Astrocyte (in vitro differentiated cells and primary cell): ENCODE measurements at regions not wholly inside any gene's neighbourhood (a gene's known extent, or its start where the extent isn't known, plus 50 kb on each side); places are given as distances from the start of the nearest gene placed in this dataset.

Experiments used
- DNase-seq: peaks from one replicate; pipeline ENCODE4 v3.0.0-alpha.2; 2010; ENCODE audit warnings: low read depth
- FAIRE-seq: peaks from 2 replicates; lab custom pipeline; 2011; peaks lifted over from hg19 to GRCh38; lab: Jason Lieb, UNC
- H2AFZ ChIP-seq: 2 replicates; pipeline ENCODE4 v1.6.0; 2012; ENCODE audit warnings: low read depth, low read length, inconsistent platforms
- H3K27ac ChIP-seq: 2 replicates; pipeline ENCODE4 v1.5.1; 2011; ENCODE audit warnings: low read depth, low read length, inconsistent platforms
- H3K27me3 ChIP-seq: 2 replicates; pipeline ENCODE4 v1.6.0; 2011; ENCODE audit warnings: low read length, inconsistent platforms; ENCODE audit not compliant: insufficient read depth
- H3K36me3 ChIP-seq: 2 replicates; pipeline ENCODE4 v1.5.1; 2011; ENCODE audit warnings: low read length, inconsistent platforms; ENCODE audit not compliant: insufficient read depth
- H3K4me1 ChIP-seq: 2 replicates; pipeline ENCODE4 v1.5.1; 2011; ENCODE audit warnings: low read length, inconsistent platforms; ENCODE audit not compliant: insufficient read depth
- H3K4me2 ChIP-seq: 2 replicates; pipeline ENCODE4 v1.6.0; 2012; ENCODE audit warnings: low read length, inconsistent platforms
- H3K4me3 ChIP-seq: 2 replicates; pipeline ENCODE4 v1.5.1; 2011; ENCODE audit warnings: low read depth, mild to moderate bottlenecking, low read length, inconsistent platforms; ENCODE audit not compliant: insufficient read depth
- H3K79me2 ChIP-seq: 2 replicates; pipeline ENCODE4 v1.6.0; 2012; ENCODE audit warnings: mild to moderate bottlenecking, low read length, inconsistent platforms; ENCODE audit not compliant: insufficient read depth
- H3K9ac ChIP-seq: 2 replicates; pipeline ENCODE4 v1.6.0; 2012; ENCODE audit warnings: mild to moderate bottlenecking, low read length, inconsistent platforms
- H3K9me3 ChIP-seq: 2 replicates; pipeline ENCODE4 v1.5.1; 2012; ENCODE audit warnings: low read depth, mild to moderate bottlenecking, low read length, inconsistent platforms; ENCODE audit not compliant: insufficient read depth
- H4K20me1 ChIP-seq: 2 replicates; pipeline ENCODE4 v1.6.0; 2012; ENCODE audit warnings: low read length, inconsistent platforms; ENCODE audit not compliant: insufficient read depth
- H3K27ac Mint-ChIP-seq: one replicate; pipeline ENCODE4 v1.8.0; 2021; ENCODE audit warnings: mild to moderate bottlenecking, mixed read lengths; ENCODE audit not compliant: unreplicated experiment
- H3K27me3 Mint-ChIP-seq: one replicate; pipeline ENCODE4 v1.8.0; 2021; ENCODE audit warnings: low read depth, mixed read lengths; ENCODE audit not compliant: unreplicated experiment
- H3K36me3 Mint-ChIP-seq: one replicate; pipeline ENCODE4 v1.8.0; 2021; ENCODE audit warnings: low read depth, mixed read lengths; ENCODE audit not compliant: unreplicated experiment
- H3K4me1 Mint-ChIP-seq: one replicate; pipeline ENCODE4 v1.8.0; 2021; ENCODE audit warnings: low read depth, mixed read lengths; ENCODE audit not compliant: unreplicated experiment
- H3K4me3 Mint-ChIP-seq: one replicate; pipeline ENCODE4 v1.8.0; 2021; ENCODE audit warnings: mild to moderate bottlenecking, moderate library complexity, mixed read lengths; ENCODE audit not compliant: unreplicated experiment
- H3K9me3 Mint-ChIP-seq: one replicate; pipeline ENCODE4 v1.8.0; 2021; ENCODE audit warnings: mild to moderate bottlenecking, mixed read lengths; ENCODE audit not compliant: unreplicated experiment
- EZH2 ChIP-seq: IDR thresholded peaks from 2 replicates; pipeline ENCODE4 v1.6.1; 2012; ENCODE audit warnings: mild to moderate bottlenecking, low read length, inconsistent platforms; ENCODE audit not compliant: insufficient read depth
- TF ChIP-seq, protein P1 (sequence below): IDR thresholded peaks from 2 replicates; pipeline ENCODE4 v1.5.1; 2011; ENCODE audit warnings: low read depth, mild to moderate bottlenecking, inconsistent platforms, low read length, moderate library complexity; ENCODE audit not compliant: insufficient read depth

GRCh38 chr9:10686943-10687342, 74.1 kb upstream of the PTPRD start:
- Mint-ChIP-seq H3K27me3 (no peaks in the 10 kb centered on the region), H3K27ac (no peak overlapping the region), H3K4me1 (no peaks in the 10 kb centered on the region), H3K4me3 (no peak overlapping the region), H3K9me3 (no peaks in the 10 kb centered on the region), H3K36me3 (no peaks in the 10 kb centered on the region)
- Histone ChIP-seq H2AFZ (no peak overlapping the region), H3K9ac (no peak overlapping the region), H3K4me3 (no peak overlapping the region), H3K9me3 (no peaks in the 10 kb centered on the region), H4K20me1 (no peaks in the 10 kb centered on the region), H3K79me2 (no peaks in the 10 kb centered on the region), H3K27me3 (no peaks in the 10 kb centered on the region), H3K4me2 (no peak overlapping the region), H3K36me3 (no peaks in the 10 kb centered on the region), H3K27ac (no peak overlapping the region), H3K4me1 (no peaks in the 10 kb centered on the region)
- no peak for TF ChIP-seq EZH2
- TF ChIP-seq, protein P1, sequence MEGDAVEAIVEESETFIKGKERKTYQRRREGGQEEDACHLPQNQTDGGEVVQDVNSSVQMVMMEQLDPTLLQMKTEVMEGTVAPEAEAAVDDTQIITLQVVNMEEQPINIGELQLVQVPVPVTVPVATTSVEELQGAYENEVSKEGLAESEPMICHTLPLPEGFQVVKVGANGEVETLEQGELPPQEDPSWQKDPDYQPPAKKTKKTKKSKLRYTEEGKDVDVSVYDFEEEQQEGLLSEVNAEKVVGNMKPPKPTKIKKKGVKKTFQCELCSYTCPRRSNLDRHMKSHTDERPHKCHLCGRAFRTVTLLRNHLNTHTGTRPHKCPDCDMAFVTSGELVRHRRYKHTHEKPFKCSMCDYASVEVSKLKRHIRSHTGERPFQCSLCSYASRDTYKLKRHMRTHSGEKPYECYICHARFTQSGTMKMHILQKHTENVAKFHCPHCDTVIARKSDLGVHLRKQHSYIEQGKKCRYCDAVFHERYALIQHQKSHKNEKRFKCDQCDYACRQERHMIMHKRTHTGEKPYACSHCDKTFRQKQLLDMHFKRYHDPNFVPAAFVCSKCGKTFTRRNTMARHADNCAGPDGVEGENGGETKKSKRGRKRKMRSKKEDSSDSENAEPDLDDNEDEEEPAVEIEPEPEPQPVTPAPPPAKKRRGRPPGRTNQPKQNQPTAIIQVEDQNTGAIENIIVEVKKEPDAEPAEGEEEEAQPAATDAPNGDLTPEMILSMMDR = no peak
- DNase-seq = no peak
- FAIRE-seq = no peak

DNA sequence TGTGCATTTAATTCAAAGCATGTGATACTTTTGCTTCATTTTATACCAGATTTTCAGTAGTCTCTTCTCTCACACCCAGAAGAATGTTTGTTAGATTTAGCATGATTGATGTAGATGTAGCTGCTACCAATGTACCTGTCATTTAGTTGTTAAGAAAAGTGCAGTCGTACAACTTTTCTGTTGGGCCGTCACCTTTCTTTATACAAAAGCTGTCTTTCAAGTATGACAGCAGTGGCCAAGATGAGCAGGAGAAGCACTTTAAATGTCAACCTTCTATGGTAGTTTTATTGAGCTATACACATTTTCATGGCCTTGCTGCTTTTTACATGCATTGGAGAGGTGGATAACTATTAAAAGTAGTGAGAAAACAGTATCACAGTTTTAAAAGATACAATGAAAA, 77.7 kb upstream of the PTPRD start:
- H3K27me3 Mint-ChIP-seq = no peaks in the 10 kb centered on the region
- no peaks in the 10 kb centered on the region for H4K20me1 ChIP-seq
- no peak overlapping the region for H3K27ac ChIP-seq
- H3K9me3 Mint-ChIP-seq = no peaks in the 10 kb centered on the region
- H2AFZ ChIP-seq = no peak overlapping the region
- H3K9me3 ChIP-seq = no peaks in the 10 kb centered on the region
- no peak overlapping the region for H3K4me3 ChIP-seq
- H3K4me1 ChIP-seq = no peaks in the 10 kb centered on the region
- H3K4me2 ChIP-seq = no peak overlapping the region
- no peaks in the 10 kb centered on the region for H3K79me2 ChIP-seq
- TF ChIP-seq EZH2 = no peak
- TF ChIP-seq, protein P1 = no peak
- H3K27ac Mint-ChIP-seq = no peak overlapping the region
- no peaks in the 10 kb centered on the region for H3K36me3 ChIP-seq
- no peak overlapping the region for H3K4me3 Mint-ChIP-seq
- no peak overlapping the region for H3K9ac ChIP-seq
- no peaks in the 10 kb centered on the region for H3K27me3 ChIP-seq
- DNase-seq = no peak
- no peak for FAIRE-seq
- no peaks in the 10 kb centered on the region for H3K36me3 Mint-ChIP-seq
- H3K4me1 Mint-ChIP-seq = no peaks in the 10 kb centered on the region

- H3K4me3 ChIP-seq = no peak overlapping the region
- no peaks in the 10 kb centered on the region for H3K79me2 ChIP-seq
- H4K20me1 ChIP-seq = no peaks in the 10 kb centered on the region
- DNase-seq (no peak), FAIRE-seq (no peak)
- no peak overlapping the region for H2AFZ ChIP-seq
- Mint-ChIP-seq H3K4me1 (peaks cover 5% of the 10 kb centered on the region), H3K9me3 (no peaks in the 10 kb centered on the region), H3K27ac (no peak overlapping the region), H3K27me3 (no peaks in the 10 kb centered on the region), H3K36me3 (no peaks in the 10 kb centered on the region), H3K4me3 (no peak overlapping the region)
- H3K4me2 ChIP-seq = no peak overlapping the region
- no peaks in the 10 kb centered on the region for H3K36me3 ChIP-seq
- no peaks in the 10 kb centered on the region for H3K27me3 ChIP-seq
- no peaks in the 10 kb centered on the region for H3K9me3 ChIP-seq
- H3K9ac ChIP-seq = no peak overlapping the region
- H3K27ac ChIP-seq = no peak overlapping the region
- TF ChIP-seq, protein P1 = no peak
- TF ChIP-seq EZH2 = no peak
- no peaks in the 10 kb centered on the region for H3K4me1 ChIP-seq
Measured at GRCh38 chr9:10697044-10697443, 84.2 kb upstream of the PTPRD start.
